ENCODE measurements at regions not wholly inside any gene's neighbourhood (a gene's known extent, or its start where the extent isn't known, plus 50 kb on each side); places are given as distances from the start of the nearest gene placed in this dataset. TPM values are rescaled to one million over a fixed set of nuclear protein-coding genes. Genes with fewer than 3 reads are reported as not detected.

DNA sequence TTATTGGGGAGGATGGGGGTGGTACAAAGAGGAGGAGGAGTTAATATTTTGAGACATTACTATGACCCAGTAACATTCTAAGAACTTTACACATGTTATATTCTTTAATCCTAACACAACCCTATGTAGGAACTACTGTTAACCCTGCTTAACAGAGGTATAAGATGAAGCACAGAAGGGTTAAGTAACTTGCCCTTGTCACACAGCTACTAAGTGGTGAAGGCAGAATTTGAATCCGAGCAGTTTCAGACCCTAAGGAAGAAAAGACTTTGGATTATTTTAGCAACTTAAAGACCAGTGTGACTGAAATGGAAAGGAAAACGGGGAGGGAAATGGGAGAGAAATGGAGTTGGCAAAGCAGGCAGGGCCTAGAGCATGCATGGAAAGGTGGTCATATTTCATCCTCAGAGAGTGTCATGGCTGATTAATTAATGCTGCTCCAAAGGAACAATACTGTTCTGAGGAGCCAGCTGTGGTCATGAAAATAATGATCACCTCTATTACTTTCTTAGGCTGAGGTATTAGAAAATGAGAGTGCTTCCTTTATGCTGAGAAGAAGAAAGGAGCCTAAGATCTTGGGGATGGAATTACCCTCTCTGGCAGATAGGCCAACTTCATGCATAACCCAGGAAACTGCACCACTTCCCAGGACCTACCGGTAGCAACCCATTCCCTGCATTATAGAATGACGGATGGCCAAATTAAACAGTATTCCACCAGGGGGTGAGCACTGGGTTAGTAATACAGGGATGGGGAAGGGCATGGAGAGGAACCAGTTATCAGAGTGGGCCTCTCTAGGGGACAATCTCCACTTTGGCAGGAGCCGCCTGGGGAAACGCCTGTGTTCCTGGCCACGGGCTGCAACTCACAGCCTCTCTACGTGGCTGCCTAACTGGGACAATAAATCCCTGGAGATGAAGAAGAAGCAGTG is 50.1 kb upstream of the TNFAIP3 start:
- H3K4me3 ChIP-seq (ENCODE audit: low read depth, low read length): no peak overlapping the region
- TF ChIP-seq, protein P1, sequence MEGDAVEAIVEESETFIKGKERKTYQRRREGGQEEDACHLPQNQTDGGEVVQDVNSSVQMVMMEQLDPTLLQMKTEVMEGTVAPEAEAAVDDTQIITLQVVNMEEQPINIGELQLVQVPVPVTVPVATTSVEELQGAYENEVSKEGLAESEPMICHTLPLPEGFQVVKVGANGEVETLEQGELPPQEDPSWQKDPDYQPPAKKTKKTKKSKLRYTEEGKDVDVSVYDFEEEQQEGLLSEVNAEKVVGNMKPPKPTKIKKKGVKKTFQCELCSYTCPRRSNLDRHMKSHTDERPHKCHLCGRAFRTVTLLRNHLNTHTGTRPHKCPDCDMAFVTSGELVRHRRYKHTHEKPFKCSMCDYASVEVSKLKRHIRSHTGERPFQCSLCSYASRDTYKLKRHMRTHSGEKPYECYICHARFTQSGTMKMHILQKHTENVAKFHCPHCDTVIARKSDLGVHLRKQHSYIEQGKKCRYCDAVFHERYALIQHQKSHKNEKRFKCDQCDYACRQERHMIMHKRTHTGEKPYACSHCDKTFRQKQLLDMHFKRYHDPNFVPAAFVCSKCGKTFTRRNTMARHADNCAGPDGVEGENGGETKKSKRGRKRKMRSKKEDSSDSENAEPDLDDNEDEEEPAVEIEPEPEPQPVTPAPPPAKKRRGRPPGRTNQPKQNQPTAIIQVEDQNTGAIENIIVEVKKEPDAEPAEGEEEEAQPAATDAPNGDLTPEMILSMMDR (IDR thresholded peaks at IDR 0.05; ENCODE audit: insufficient read depth, low read depth, low read length): no peak
- DNase-seq (ENCODE audit: low read depth): no peak

Small RNA genes in the stretch of these regions (small RNA-seq; reads per million reads assigned to genes)
- not detected for gene RF00019
